Tibial nerve (tissue), 4 donors: ENCODE measurements at regions not wholly inside any gene's neighbourhood (a gene's known extent, or its start where the extent isn't known, plus 50 kb on each side); places are given as distances from the start of the nearest gene placed in this dataset.

Experiments used
- CTCF ChIP-seq, 5 experiments: fragments of 200-600 bp in 3 of 5; fragments of 450-650 bp in 2 of 5; sonication (generic) in 3 of 5; IDR thresholded peaks; one replicate each; pipeline ENCODE4 v1.5.1; 2016 to 2019; ENCODE audit warnings: antibody characterized with exemption in 5 of 5, mild to moderate bottlenecking in 3 of 5, moderate library complexity in 2 of 5
- EP300 ChIP-seq, 2 donors: sonication (generic); formaldehyde crosslinking; IDR thresholded peaks; one replicate each; pipeline ENCODE4 v1.6.1; 2017; ENCODE audit warnings: antibody characterized with exemption in 2 of 2, mild to moderate bottlenecking in 1 of 2

- no peak for TF ChIP-seq CTCF (IDR thresholded peaks at IDR 0.05)
- TF ChIP-seq EP300 (IDR thresholded peaks at IDR 0.05), result no peak
These were observed 413.7 kb upstream of the TBL1XR1 start for GRCh38 chr3:177610686-177611633.
